Transverse colon (tissue), 4 donors: ENCODE measurements at regions not wholly inside any gene's neighbourhood (a gene's known extent, or its start where the extent isn't known, plus 50 kb on each side); places are given as distances from the start of the nearest gene placed in this dataset.

ENCODE experiments used
- DNase-seq: peaks from one replicate; pipeline ENCODE4 v3.0.0-alpha.2; 2019
- H3K27ac ChIP-seq, 4 donors: fragments of 200-600 bp; sonication (generic); 2 replicates each; pipeline ENCODE4 v1.5.1; 2016 to 2018; ENCODE audit warnings: inconsistent platforms in 4 of 4
- H3K27me3 ChIP-seq: fragments of 200-600 bp; sonication (generic); 2 replicates; pipeline ENCODE4 v1.5.1; 2017; ENCODE audit warnings: inconsistent platforms
- H3K36me3 ChIP-seq, 4 donors: fragments of 200-600 bp; sonication (generic); 2 replicates each; pipeline ENCODE4 v1.5.1; 2017 to 2019; ENCODE audit warnings: inconsistent platforms in 4 of 4
- H3K4me1 ChIP-seq, 4 donors: fragments of 200-600 bp; sonication (generic); 2 replicates each; pipeline ENCODE4 v1.5.1; 2017 to 2020; ENCODE audit warnings: inconsistent platforms in 4 of 4
- H3K4me3 ChIP-seq, 4 donors: fragments of 200-600 bp; sonication (generic); 1 replicate in 1 of 4; 2 replicates in 3 of 4; pipeline versions ENCODE4 v1.5.1 to v1.6.1; 2017 to 2019; ENCODE audit warnings: inconsistent platforms in 4 of 4
- H3K9me3 ChIP-seq, 2 donors: fragments of 200-600 bp; sonication (generic); 2 replicates each; pipeline ENCODE4 v1.5.1; 2017 to 2019; ENCODE audit warnings: inconsistent platforms in 2 of 2
- CTCF ChIP-seq, 5 experiments: fragments of 200-600 bp in 3 of 5; fragments of 450-650 bp in 2 of 5; sonication (generic) in 3 of 5; IDR thresholded peaks; 1 replicate in 2 of 5; 2 replicates in 3 of 5; pipeline ENCODE4 v1.5.1; 2016 to 2017; ENCODE audit warnings: antibody characterized with exemption in 5 of 5, inconsistent platforms in 3 of 5, mild to moderate bottlenecking in 2 of 5, moderate library complexity in 1 of 5
- EP300 ChIP-seq: sonication (generic); formaldehyde crosslinking; IDR thresholded peaks from one replicate; pipeline ENCODE4 v1.6.1; 2017; ENCODE audit warnings: antibody characterized with exemption, low read depth
- POLR2A ChIP-seq: fragments of 450-650 bp; IDR thresholded peaks from one replicate; pipeline ENCODE4 v1.6.1; 2016; ENCODE audit warnings: antibody characterized with exemption, mild to moderate bottlenecking, moderate library complexity
- POLR2AphosphoS5 ChIP-seq, 3 donors: sonication (generic); formaldehyde crosslinking; IDR thresholded peaks; one replicate each; pipeline ENCODE4 v1.6.1; 2016; ENCODE audit warnings: antibody characterized with exemption in 3 of 3
- WGBS, 2 donors: methylation state at CpG; one replicate each; pipeline ENCODE4 v1.1.5; 2018; ENCODE audit warnings: low coverage in 1 of 2; 5-methylcytosine and 5-hydroxymethylcytosine counted together
- in situ Hi-C, 4 donors: fragments of 200-750 bp; cut with MboI; loops; one replicate each; pipeline versions ENCODE4 v1.15.0 to v1.15.1; 2017; ENCODE audit warnings: low sequenced_read_pairs in 3 of 4, low pct_ligation_motif_present in 1 of 4, low pct_unique_long_range_greater_than_20kb in 1 of 4
- intact Hi-C: fragments of 100-400 bp; cut with DNase I; formaldehyde crosslinking; loops from one replicate; pipeline ENCODE4 v1.15.1; 2023; ENCODE audit warnings: low total_unique reads

GRCh38 chr2:121911036-121911435 is 155.6 kb downstream of the TSN start:
- no peaks in the 10 kb centered on the region for H3K4me1 ChIP-seq
- DNase-seq = no peak
- H3K4me3 ChIP-seq = no peak overlapping the region
- no peak overlapping the region for H3K27ac ChIP-seq
- TF ChIP-seq POLR2AphosphoS5 (IDR thresholded peaks at IDR 0.05) (no peak), CTCF (IDR thresholded peaks at IDR 0.05) (no peak), POLR2A (no peak), EP300 (no peak)
- H3K9me3 ChIP-seq = no peaks in the 10 kb centered on the region
- intact Hi-C loops = no loop called here
- no peaks in the 10 kb centered on the region for H3K27me3 ChIP-seq
- H3K36me3 ChIP-seq = no peaks in the 10 kb centered on the region
- WGBS, 2 donors = 89 to 100% methylated on average over 4 of the region's 4 CpGs
- in situ Hi-C loops = no loop called here

- no peak for TF ChIP-seq POLR2AphosphoS5 (IDR thresholded peaks at IDR 0.05)
- no peak for TF ChIP-seq EP300
- TF ChIP-seq POLR2A = no peak
- in situ Hi-C loops = no loop called here
These were observed 161.7 kb downstream of the TSN start for GRCh38 chr2:121917143-121917542.

GRCh38 chr2:121918231-121918630 is 162.8 kb downstream of the TSN start:
- Histone ChIP-seq H3K36me3 (no peaks in the 10 kb centered on the region), H3K9me3 (no peaks in the 10 kb centered on the region), H3K27me3 (no peaks in the 10 kb centered on the region), H3K4me3 (no peak overlapping the region), H3K27ac (no peak overlapping the region), H3K4me1 (no peaks in the 10 kb centered on the region)
- no peak for DNase-seq
- WGBS, 2 donors = 86 to 92% methylated on average over 2 of the region's 2 CpGs
- no peak for TF ChIP-seq CTCF (IDR thresholded peaks at IDR 0.05)
- no peak for TF ChIP-seq EP300
- intact Hi-C loops (no loop called here), in situ Hi-C loops (no loop called here)

More at GRCh38 chr2:121917143-121917542, 161.7 kb downstream of the TSN start:
- Histone ChIP-seq H3K4me1 (no peaks in the 10 kb centered on the region), H3K9me3 (no peaks in the 10 kb centered on the region), H3K27ac (no peak overlapping the region), H3K36me3 (no peaks in the 10 kb centered on the region), H3K27me3 (no peaks in the 10 kb centered on the region), H3K4me3 (no peak overlapping the region)
- intact Hi-C loops = no loop called here
- no peak for DNase-seq
- WGBS, 2 donors = 78% methylated on average over 10 of the region's 10 CpGs; no CpG with 5 or more reads in 1 of the 2 donors

- intact Hi-C loops (no loop called here), in situ Hi-C loops (no loop called here)
- DNase-seq = no peak
- Histone ChIP-seq H3K4me1 (no peaks in the 10 kb centered on the region), H3K36me3 (no peaks in the 10 kb centered on the region), H3K9me3 (no peaks in the 10 kb centered on the region), H3K4me3 (no peak overlapping the region), H3K27me3 (no peaks in the 10 kb centered on the region), H3K27ac (no peak overlapping the region)
- 94% methylated on average over 9 of the region's 9 CpGs; no CpG with 5 or more reads in 1 of the 2 donors for WGBS, 2 donors
- TF ChIP-seq EP300 (no peak), POLR2AphosphoS5 (IDR thresholded peaks at IDR 0.05) (no peak), CTCF (IDR thresholded peaks at IDR 0.05) (no peak), POLR2A (no peak)
These were observed 164.4 kb downstream of the TSN start for GRCh38 chr2:121919803-121920202.

- H3K4me3 ChIP-seq = no peak overlapping the region
- no peak for DNase-seq
- H3K27ac ChIP-seq = no peak overlapping the region
- H3K27me3 ChIP-seq = no peaks in the 10 kb centered on the region
- H3K9me3 ChIP-seq = no peaks in the 10 kb centered on the region
- intact Hi-C loops (no loop called here), in situ Hi-C loops (no loop called here)
- TF ChIP-seq POLR2AphosphoS5 (IDR thresholded peaks at IDR 0.05) = no peak
- 89 to 100% methylated on average over 1 to 4 of the region's 4 CpGs for WGBS, 2 donors
- H3K4me1 ChIP-seq = no peaks in the 10 kb centered on the region
- no peaks in the 10 kb centered on the region for H3K36me3 ChIP-seq
These were observed 170.0 kb downstream of the TSN start for GRCh38 chr2:121925466-121925865.
